Peyer's patch (tissue), 4 donors: ENCODE measurements at regions not wholly inside any gene's neighbourhood (a gene's known extent, or its start where the extent isn't known, plus 50 kb on each side); places are given as distances from the start of the nearest gene placed in this dataset.

Experiments
- DNase-seq, 3 donors: peaks; one replicate each; pipeline ENCODE4 v3.0.0-alpha.2; 2017 to 2019
- H3K27ac ChIP-seq, 4 donors: fragments of 200-600 bp; sonication (generic); one replicate each; pipeline ENCODE4 v1.5.1; 2016 to 2019
- H3K27me3 ChIP-seq, 2 donors: fragments of 200-600 bp; sonication (generic); one replicate each; pipeline ENCODE4 v1.5.1; 2019
- H3K36me3 ChIP-seq, 3 donors: fragments of 200-600 bp; sonication (generic); one replicate each; pipeline ENCODE4 v1.5.1; 2016 to 2019
- H3K4me1 ChIP-seq, 4 donors: fragments of 200-600 bp; sonication (generic); one replicate each; pipeline ENCODE4 v1.5.1; 2016 to 2019
- H3K4me3 ChIP-seq, 4 donors: fragments of 200-600 bp; sonication (generic); 1 replicate in 3 of 4; 2 replicates in 1 of 4; pipeline ENCODE4 v1.5.1; 2016 to 2019; ENCODE audit warnings: mild to moderate bottlenecking in 1 of 4
- H3K9me3 ChIP-seq, 4 donors: fragments of 200-600 bp; sonication (generic); one replicate each; pipeline ENCODE4 v1.5.1; 2016 to 2019; ENCODE audit warnings: mild to moderate bottlenecking in 1 of 4
- CTCF ChIP-seq, 6 experiments: fragments of 450-650 bp in 4 of 6; fragments of 200-600 bp in 2 of 6; sonication (generic) in 1 of 6; IDR thresholded peaks; one replicate each; pipeline ENCODE4 v1.5.1; 2017 to 2019; ENCODE audit warnings: antibody characterized with exemption in 6 of 6, mild to moderate bottlenecking in 3 of 6, moderate library complexity in 1 of 6
- POLR2A ChIP-seq, 2 donors: fragments of 450-650 bp; IDR thresholded peaks; one replicate each; pipeline ENCODE4 v1.5.1; 2017; ENCODE audit warnings: antibody characterized with exemption in 2 of 2, mild to moderate bottlenecking in 2 of 2, moderate library complexity in 2 of 2

- no peak for DNase-seq
- no peak overlapping the region for H3K4me3 ChIP-seq
- no peaks in the 10 kb centered on the region for H3K27me3 ChIP-seq
- TF ChIP-seq POLR2A (IDR thresholded peaks at IDR 0.05) (no peak), CTCF (IDR thresholded peaks at IDR 0.05) (no peak)
- H3K9me3 ChIP-seq, result no peaks in the 10 kb centered on the region
- no peak overlapping the region for H3K27ac ChIP-seq
- no peaks in the 10 kb centered on the region for H3K4me1 ChIP-seq
- no peaks in the 10 kb centered on the region for H3K36me3 ChIP-seq
Measured at GRCh38 chr18:56501896-56502295, 136.5 kb downstream of the TXNL1 start.

GRCh38 chr18:56495884-56496283 lies 142.5 kb downstream of the TXNL1 start:
- no peaks in the 10 kb centered on the region for H3K9me3 ChIP-seq
- no peak for TF ChIP-seq CTCF (IDR thresholded peaks at IDR 0.05)
- TF ChIP-seq POLR2A (IDR thresholded peaks at IDR 0.05), result no peak
- H3K36me3 ChIP-seq, result no peaks in the 10 kb centered on the region
- H3K4me1 ChIP-seq, result no peaks in the 10 kb centered on the region
- no peak overlapping the region for H3K4me3 ChIP-seq
- H3K27me3 ChIP-seq, result no peaks in the 10 kb centered on the region
- no peak overlapping the region for H3K27ac ChIP-seq
- DNase-seq, result no peak

GRCh38 chr18:56493531-56493930 lies 144.9 kb downstream of the TXNL1 start:
- no peak overlapping the region for H3K27ac ChIP-seq
- H3K4me3 ChIP-seq, result no peak overlapping the region
- H3K4me1 ChIP-seq, result no peaks in the 10 kb centered on the region
- H3K9me3 ChIP-seq, result no peaks in the 10 kb centered on the region
- TF ChIP-seq POLR2A (IDR thresholded peaks at IDR 0.05) (no peak), CTCF (IDR thresholded peaks at IDR 0.05) (no peak)
- H3K27me3 ChIP-seq, result no peaks in the 10 kb centered on the region
- DNase-seq, result no peak
- H3K36me3 ChIP-seq, result no peaks in the 10 kb centered on the region

GRCh38 chr18:56492136-56492535 lies 146.3 kb downstream of the TXNL1 start:
- no peaks in the 10 kb centered on the region for H3K4me1 ChIP-seq
- no peak overlapping the region for H3K4me3 ChIP-seq
- DNase-seq, result no peak
- no peaks in the 10 kb centered on the region for H3K9me3 ChIP-seq
- H3K36me3 ChIP-seq, result no peaks in the 10 kb centered on the region
- H3K27me3 ChIP-seq, result no peaks in the 10 kb centered on the region
- no peak overlapping the region for H3K27ac ChIP-seq
- TF ChIP-seq CTCF (IDR thresholded peaks at IDR 0.05) (no peak), POLR2A (IDR thresholded peaks at IDR 0.05) (no peak)

GRCh38 chr18:56490942-56491341 lies 147.4 kb downstream of the TXNL1 start:
- no peaks in the 10 kb centered on the region for H3K27me3 ChIP-seq
- H3K36me3 ChIP-seq, result no peaks in the 10 kb centered on the region
- no peaks in the 10 kb centered on the region for H3K4me1 ChIP-seq
- no peak for DNase-seq
- H3K27ac ChIP-seq, result no peak overlapping the region
- H3K4me3 ChIP-seq, result no peak overlapping the region
- TF ChIP-seq POLR2A (IDR thresholded peaks at IDR 0.05) (no peak), CTCF (IDR thresholded peaks at IDR 0.05) (no peak)
- no peaks in the 10 kb centered on the region for H3K9me3 ChIP-seq

- DNase-seq, result no peak
- no peaks in the 10 kb centered on the region for H3K4me1 ChIP-seq
- H3K9me3 ChIP-seq, result no peaks in the 10 kb centered on the region
- TF ChIP-seq POLR2A (IDR thresholded peaks at IDR 0.05), result no peak
- TF ChIP-seq CTCF (IDR thresholded peaks at IDR 0.05), result no peak
- H3K36me3 ChIP-seq, result no peaks in the 10 kb centered on the region
- H3K4me3 ChIP-seq, result no peak overlapping the region
- no peak overlapping the region for H3K27ac ChIP-seq
- H3K27me3 ChIP-seq, result no peaks in the 10 kb centered on the region
Measured at GRCh38 chr18:56489893-56490292, 148.5 kb downstream of the TXNL1 start.
